Endothelial cell of umbilical vein (primary cell): ENCODE measurements at regions not wholly inside any gene's neighbourhood (a gene's known extent, or its start where the extent isn't known, plus 50 kb on each side); places are given as distances from the start of the nearest gene placed in this dataset.

Experiments
- BruUV-seq: library from RNA; stranded (reverse); fragments of 400-500 nt; replicated peaks from 2 replicates; lab custom pipeline; 2021; lab: Mats Ljungman, UMichigan
- CTCF ChIA-PET: fragments of 300-600, 350-600 bp; sonication (Branson Sonifier 250); formaldehyde crosslinking; loops from one replicate; lab custom pipeline; 2021; ENCODE audit warnings: antibody characterized with exemption, inconsistent platforms; lab: Charles Lee
- POLR2A ChIA-PET: fragments of 300-600, 350-600 bp; sonication (Branson Sonifier 250); formaldehyde crosslinking; loops from one replicate; lab custom pipeline; 2021; ENCODE audit warnings: antibody characterized with exemption, inconsistent platforms; lab: Charles Lee
- DNase-seq: peaks from one replicate; pipeline ENCODE4 v3.0.0-alpha.2; 2011; ENCODE audit warnings: low read depth, low spot score
- FAIRE-seq: peaks from 2 replicates; lab custom pipeline; 2011; peaks lifted over from hg19 to GRCh38; lab: Jason Lieb, UNC
- H2AFZ ChIP-seq: 2 replicates; pipeline ENCODE4 v1.6.0; 2012; ENCODE audit warnings: low read depth, low read length, control low read depth, inconsistent platforms
- H3K27ac ChIP-seq: 2 replicates; pipeline ENCODE4 v1.5.1; 2011; ENCODE audit warnings: low read depth, mild to moderate bottlenecking, control low read depth, low read length, moderate library complexity; ENCODE audit not compliant: insufficient read depth
- H3K27me3 ChIP-seq, 2 experiments: 2 replicates each; pipeline versions ENCODE4 v1.6.0 to v1.6.1; 2011; ENCODE audit warnings: low read length in 2 of 2, mixed read lengths in 1 of 2; ENCODE audit not compliant: control insufficient read depth in 2 of 2, insufficient read depth in 2 of 2
- H3K36me3 ChIP-seq, 2 experiments: 2 replicates in 1 of 2; 3 replicates in 1 of 2; pipeline ENCODE4 v1.5.1; 2011; ENCODE audit warnings: low read length in 2 of 2, mild to moderate bottlenecking in 1 of 2, moderate library complexity in 1 of 2; ENCODE audit not compliant: control insufficient read depth in 2 of 2, insufficient read depth in 2 of 2; ENCODE audit errors: extremely low read depth in 1 of 2
- H3K4me1 ChIP-seq: 3 replicates; pipeline ENCODE4 v1.5.1; 2011; ENCODE audit warnings: mild to moderate bottlenecking, low read length; ENCODE audit not compliant: control insufficient read depth, insufficient read depth; ENCODE audit errors: extremely low read depth
- H3K4me2 ChIP-seq: 2 replicates; pipeline ENCODE4 v1.6.1; 2011; ENCODE audit warnings: low read length, control low read depth, mixed read lengths; ENCODE audit not compliant: insufficient read depth
- H3K4me3 ChIP-seq, 3 experiments: fragments of 200-600 bp in 1 of 3; sonication (generic), shearing (Covaris generic) in 1 of 3; replicated peaks in 1 of 3; 2 replicates each; pipeline ENCODE4 v1.5.1; 2011 to 2016; ENCODE audit warnings: control low read depth in 3 of 3, low read length in 3 of 3, mild to moderate bottlenecking in 2 of 3, inconsistent platforms in 1 of 3, low read depth in 1 of 3, moderate library complexity in 1 of 3; ENCODE audit not compliant: insufficient read depth in 1 of 3
- H3K79me2 ChIP-seq: 2 replicates; pipeline ENCODE4 v1.6.0; 2012; ENCODE audit warnings: low read length, inconsistent platforms; ENCODE audit not compliant: control insufficient read depth, insufficient read depth
- H3K9ac ChIP-seq: replicated peaks from 2 replicates; pipeline ENCODE3; 2011; ENCODE audit warnings: low read length, control low read depth; ENCODE audit not compliant: insufficient read depth; ENCODE audit errors: extremely low read depth
- H3K9me1 ChIP-seq: replicated peaks from 3 replicates; pipeline ENCODE4 v1.6.0; 2011; ENCODE audit warnings: mild to moderate bottlenecking, low read length; ENCODE audit not compliant: control insufficient read depth, insufficient read depth; ENCODE audit errors: extremely low read depth
- H3K9me3 ChIP-seq: replicated peaks from 2 replicates; pipeline ENCODE4 v1.5.1; 2012; ENCODE audit warnings: low read length, inconsistent platforms; ENCODE audit not compliant: control insufficient read depth, insufficient read depth
- H4K20me1 ChIP-seq: replicated peaks from 2 replicates; pipeline ENCODE3; 2011; ENCODE audit warnings: mild to moderate bottlenecking, low read length; ENCODE audit not compliant: control insufficient read depth, insufficient read depth; ENCODE audit errors: extremely low read depth
- FOS ChIP-seq: IDR thresholded peaks from 2 replicates; pipeline ENCODE4 v1.6.1; 2011; ENCODE audit warnings: mild to moderate bottlenecking, low read length, moderate library complexity, borderline replicate concordance; ENCODE audit not compliant: insufficient read depth
- GATA2 ChIP-seq: IDR thresholded peaks from 2 replicates; pipeline ENCODE4 v1.7.0; 2011; ENCODE audit warnings: low read depth, mild to moderate bottlenecking, moderate library complexity, mixed read lengths, low read length; ENCODE audit not compliant: insufficient read length, insufficient read depth
- MAX ChIP-seq: IDR thresholded peaks from 2 replicates; pipeline ENCODE4 v1.6.1; 2011; ENCODE audit not compliant: insufficient read depth, insufficient read length
- POLR2A ChIP-seq: IDR thresholded peaks from 2 replicates; pipeline ENCODE4 v1.6.1; 2012; ENCODE audit warnings: low read depth, mild to moderate bottlenecking, control low read depth, low read length
- POLR2AphosphoS5 ChIP-seq: IDR thresholded peaks from 2 replicates; pipeline ENCODE4 v1.6.1; 2012; ENCODE audit warnings: low read depth, mild to moderate bottlenecking, control low read depth, low read length, moderate library complexity; ENCODE audit not compliant: insufficient read depth
- dilution Hi-C: fragments of 300-500 bp; cut with MboI; formaldehyde crosslinking; loops from one replicate; pipeline ENCODE4 v1.15.0; 2019; ENCODE audit warnings: low sequenced_read_pairs; ENCODE audit not compliant: extremely low pct_ligation_motif_present
- intact Hi-C: fragments of 100-400 bp; cut with micrococcal nuclease; formaldehyde crosslinking; loops from one replicate; pipeline ENCODE4 v1.10.0; 2022

GRCh38 chr16:74064120-74064735 lies 232.4 kb upstream of the PSMD7 start:
- intact Hi-C loops: no loop called here

GRCh38 chr16:74053826-74054225 lies 242.8 kb upstream of the PSMD7 start:
- FAIRE-seq (no peak), DNase-seq (no peak)
- CTCF ChIA-PET: no interaction called here
- H3K79me2 ChIP-seq: no peaks in the 10 kb centered on the region
- H3K4me2 ChIP-seq: no peak overlapping the region
- H4K20me1 ChIP-seq: no peaks in the 10 kb centered on the region
- BruUV-seq: no TSS peak
- dilution Hi-C loops (no loop called here), intact Hi-C loops (no loop called here)
- TF ChIP-seq POLR2A: no peak
- H3K4me1 ChIP-seq: no peaks in the 10 kb centered on the region
- H3K4me3 ChIP-seq: no peak overlapping the region
- H3K9me1 ChIP-seq: no peaks in the 10 kb centered on the region
- H3K36me3 ChIP-seq: no peaks in the 10 kb centered on the region
- no peak overlapping the region for H3K27ac ChIP-seq
- H3K27me3 ChIP-seq: no peaks in the 10 kb centered on the region
- no peak overlapping the region for H3K9ac ChIP-seq
- H3K9me3 ChIP-seq: peaks cover 2% of the 10 kb centered on the region
- POLR2A ChIA-PET: no interaction called here
- H2AFZ ChIP-seq: no peak overlapping the region

More at GRCh38 chr16:74064120-74064735, 232.4 kb upstream of the PSMD7 start:
- Histone ChIP-seq H3K9ac (no peak overlapping the region), H3K36me3 (no peaks in the 10 kb centered on the region), H3K9me3 (no peaks in the 10 kb centered on the region), H3K27ac (no peak overlapping the region), H3K9me1 (no peaks in the 10 kb centered on the region), H3K27me3 (no peaks in the 10 kb centered on the region), H4K20me1 (no peaks in the 10 kb centered on the region), H3K4me2 (no peak overlapping the region), H2AFZ (no peak overlapping the region), H3K4me3 (no peak overlapping the region), H3K79me2 (no peaks in the 10 kb centered on the region), H3K4me1 (no peaks in the 10 kb centered on the region)
- FAIRE-seq (no peak), DNase-seq (no peak)
- dilution Hi-C loops: no loop called here
- CTCF ChIA-PET: interaction anchor here (0.6 kb wide), 1 partner anchor 43 kb away, joined by 3 read pairs; no protein-coding TSS in a partner anchor
- POLR2A ChIA-PET: no interaction called here
- BruUV-seq: no TSS peak
- TF ChIP-seq FOS: no peak
- no peak for TF ChIP-seq GATA2
- TF ChIP-seq POLR2AphosphoS5: no peak
- TF ChIP-seq MAX: no peak
